RWPE1 (cell line): ENCODE measurements at regions not wholly inside any gene's neighbourhood (a gene's known extent, or its start where the extent isn't known, plus 50 kb on each side); places are given as distances from the start of the nearest gene placed in this dataset.

ENCODE experiments used
- CTCF ChIA-PET: fragments of 350-600 bp; sonication (Branson Sonifier 250); formaldehyde crosslinking; extraction: SDS; loops from one replicate; lab custom pipeline; 2021; lab: Yijun Ruan, JAX
- POLR2A ChIA-PET: fragments of 400-600 bp; formaldehyde crosslinking; extraction: SDS; loops from one replicate; lab custom pipeline; 2020; ENCODE audit warnings: antibody characterized with exemption; ENCODE audit not compliant: low non-redundant PET; lab: Yijun Ruan, JAX
- DNase-seq: peaks from one replicate; pipeline ENCODE4 v3.0.0; 2012; ENCODE audit warnings: low spot score
- H3K27ac ChIP-seq: fragments of 450-650 bp; 2 replicates; pipeline ENCODE4 v1.5.1; 2017
- TF ChIP-seq, protein P1 (sequence below): fragments of 450-650 bp; conservative IDR thresholded peaks from 2 replicates; pipeline ENCODE4 v1.5.1; 2017; ENCODE audit warnings: low read depth, mild to moderate bottlenecking

- TF ChIP-seq, protein P1, sequence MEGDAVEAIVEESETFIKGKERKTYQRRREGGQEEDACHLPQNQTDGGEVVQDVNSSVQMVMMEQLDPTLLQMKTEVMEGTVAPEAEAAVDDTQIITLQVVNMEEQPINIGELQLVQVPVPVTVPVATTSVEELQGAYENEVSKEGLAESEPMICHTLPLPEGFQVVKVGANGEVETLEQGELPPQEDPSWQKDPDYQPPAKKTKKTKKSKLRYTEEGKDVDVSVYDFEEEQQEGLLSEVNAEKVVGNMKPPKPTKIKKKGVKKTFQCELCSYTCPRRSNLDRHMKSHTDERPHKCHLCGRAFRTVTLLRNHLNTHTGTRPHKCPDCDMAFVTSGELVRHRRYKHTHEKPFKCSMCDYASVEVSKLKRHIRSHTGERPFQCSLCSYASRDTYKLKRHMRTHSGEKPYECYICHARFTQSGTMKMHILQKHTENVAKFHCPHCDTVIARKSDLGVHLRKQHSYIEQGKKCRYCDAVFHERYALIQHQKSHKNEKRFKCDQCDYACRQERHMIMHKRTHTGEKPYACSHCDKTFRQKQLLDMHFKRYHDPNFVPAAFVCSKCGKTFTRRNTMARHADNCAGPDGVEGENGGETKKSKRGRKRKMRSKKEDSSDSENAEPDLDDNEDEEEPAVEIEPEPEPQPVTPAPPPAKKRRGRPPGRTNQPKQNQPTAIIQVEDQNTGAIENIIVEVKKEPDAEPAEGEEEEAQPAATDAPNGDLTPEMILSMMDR, result no peak
- no peak for DNase-seq
- ChIA-PET CTCF (interaction anchor here (1.3 kb wide), 1 partner anchor 9 kb away, joined by 3 read pairs; no protein-coding TSS in a partner anchor), POLR2A (no interaction called here)
- no peak overlapping the region for H3K27ac ChIP-seq
These were observed 408.6 kb downstream of the CAAP1 start for GRCh38 chr9:26483991-26484390.

DNA sequence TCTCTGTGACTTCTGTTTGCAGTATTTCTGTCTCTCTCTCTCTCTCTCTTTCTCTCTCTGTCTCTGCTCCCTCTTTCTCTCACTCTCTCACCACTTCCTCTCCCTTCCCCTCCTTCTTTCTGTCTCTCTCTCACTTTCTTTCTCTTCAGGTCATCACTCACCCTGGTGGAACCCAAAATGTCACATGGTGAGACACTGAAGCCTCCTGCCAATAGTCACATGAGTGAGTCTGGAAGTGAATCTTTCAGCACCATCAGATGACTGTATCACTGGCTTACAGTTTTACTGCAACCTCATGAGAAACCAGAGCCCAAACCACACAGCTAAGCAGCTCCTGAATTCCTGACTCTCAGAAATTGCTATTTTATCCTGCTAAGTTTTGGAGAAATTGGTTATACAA is 414.6 kb downstream of the CAAP1 start:
- ChIA-PET CTCF (no interaction called here), POLR2A (no interaction called here)
- no peak for DNase-seq
- no peak overlapping the region for H3K27ac ChIP-seq
- TF ChIP-seq, protein P1, result no peak

DNA sequence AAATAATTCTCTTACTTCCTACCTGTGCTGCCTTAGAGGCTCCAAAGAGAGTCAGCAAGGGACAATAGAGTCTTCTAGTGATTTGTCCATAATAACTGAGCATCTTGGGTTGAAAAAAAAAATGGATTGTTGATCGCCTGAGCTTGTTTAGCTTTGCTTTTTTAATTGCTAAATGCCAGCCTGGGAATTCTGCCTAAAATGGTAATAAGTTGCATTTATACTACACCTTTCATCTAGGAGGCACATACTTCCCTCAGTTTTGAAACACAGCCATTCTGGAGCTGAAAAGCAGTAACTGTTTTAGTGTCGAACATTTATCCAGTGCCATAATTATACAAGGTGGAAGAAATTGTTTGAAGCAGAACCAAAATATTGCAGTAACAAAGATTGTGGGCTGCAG is 421.3 kb downstream of the CAAP1 start:
- ChIA-PET CTCF (no interaction called here), POLR2A (no interaction called here)
- DNase-seq, result no peak
- H3K27ac ChIP-seq, result no peak overlapping the region
- TF ChIP-seq, protein P1, result no peak

GRCh38 chr9:26470284-26470683 is 422.3 kb downstream of the CAAP1 start:
- ChIA-PET POLR2A (no interaction called here), CTCF (no interaction called here)
- no peak for DNase-seq
- no peak overlapping the region for H3K27ac ChIP-seq
- TF ChIP-seq, protein P1, result no peak

GRCh38 chr9:26463837-26464236 is 428.8 kb downstream of the CAAP1 start:
- ChIA-PET POLR2A (no interaction called here), CTCF (no interaction called here)
- TF ChIP-seq, protein P1, result no peak

DNA sequence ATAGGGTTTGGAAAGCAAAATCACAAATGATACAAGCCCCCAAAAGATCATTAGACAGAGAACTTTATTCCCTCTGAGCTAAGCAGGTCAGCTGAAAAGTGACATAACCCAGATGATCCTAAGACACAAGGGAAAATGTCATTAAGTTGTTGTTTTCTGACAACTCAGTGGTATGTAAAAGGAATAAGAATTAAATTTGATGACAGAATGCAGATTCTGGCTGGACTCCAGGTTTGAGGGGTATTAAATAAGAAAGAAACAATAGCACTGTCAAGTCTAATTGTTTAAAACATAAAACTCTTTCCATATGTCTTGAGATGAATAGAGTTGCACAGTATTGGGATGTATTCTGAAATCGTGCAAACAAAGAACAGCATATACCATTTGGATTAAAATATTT is 429.9 kb downstream of the CAAP1 start:
- DNase-seq, result no peak
- ChIA-PET POLR2A (no interaction called here), CTCF (no interaction called here)
- TF ChIP-seq, protein P1, result no peak
- no peak overlapping the region for H3K27ac ChIP-seq

More at GRCh38 chr9:26463837-26464236, 428.8 kb downstream of the CAAP1 start:
- DNase-seq, result no peak
- no peak overlapping the region for H3K27ac ChIP-seq

DNA sequence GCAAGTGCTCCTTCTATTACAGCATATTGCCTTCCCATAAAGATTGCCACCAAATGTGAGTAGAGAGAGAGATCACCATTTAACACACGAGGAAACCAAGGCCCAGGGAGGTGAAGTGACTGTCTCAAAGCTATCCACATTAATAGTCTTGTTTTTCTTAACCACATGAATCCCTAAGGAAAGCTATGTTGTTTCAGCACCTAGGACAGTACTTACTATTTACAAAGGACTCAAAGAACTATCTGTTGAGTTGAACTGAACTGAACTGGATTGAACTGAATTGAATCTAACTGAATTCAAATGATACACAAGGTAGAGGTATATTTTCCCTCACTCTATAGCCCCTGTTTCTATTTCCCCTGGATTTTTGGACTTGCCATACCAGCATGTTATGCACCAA is 430.4 kb downstream of the CAAP1 start:
- ChIA-PET POLR2A (no interaction called here), CTCF (no interaction called here)
- TF ChIP-seq, protein P1, result no peak
- no peak for DNase-seq
- no peak overlapping the region for H3K27ac ChIP-seq
